ENCODE measurements at regions not wholly inside any gene's neighbourhood (a gene's known extent, or its start where the extent isn't known, plus 50 kb on each side); places are given as distances from the start of the nearest gene placed in this dataset.

DNA sequence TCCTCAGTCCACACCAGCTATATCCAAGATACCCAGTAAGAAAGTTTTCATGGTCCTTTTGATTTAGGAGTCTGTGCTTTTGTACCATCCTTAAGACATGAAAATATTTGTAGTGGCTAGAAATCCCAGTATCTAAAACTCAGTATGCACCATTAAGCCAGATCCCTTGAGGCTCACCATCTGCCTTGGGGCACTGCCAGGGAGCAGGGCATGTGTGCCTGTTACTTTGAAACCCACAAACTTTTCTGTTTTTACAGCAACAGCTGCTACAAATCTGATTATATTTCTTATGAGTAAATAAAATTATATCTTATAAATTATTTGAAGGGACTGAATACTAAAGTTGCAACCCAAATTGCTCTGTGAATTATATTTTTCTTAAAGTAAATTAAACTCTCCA, 290.5 kb upstream of the MANEA start:
- no peak for DNase-seq (ENCODE audit: insufficient read length, low spot score)
- TF ChIP-seq, protein P1, sequence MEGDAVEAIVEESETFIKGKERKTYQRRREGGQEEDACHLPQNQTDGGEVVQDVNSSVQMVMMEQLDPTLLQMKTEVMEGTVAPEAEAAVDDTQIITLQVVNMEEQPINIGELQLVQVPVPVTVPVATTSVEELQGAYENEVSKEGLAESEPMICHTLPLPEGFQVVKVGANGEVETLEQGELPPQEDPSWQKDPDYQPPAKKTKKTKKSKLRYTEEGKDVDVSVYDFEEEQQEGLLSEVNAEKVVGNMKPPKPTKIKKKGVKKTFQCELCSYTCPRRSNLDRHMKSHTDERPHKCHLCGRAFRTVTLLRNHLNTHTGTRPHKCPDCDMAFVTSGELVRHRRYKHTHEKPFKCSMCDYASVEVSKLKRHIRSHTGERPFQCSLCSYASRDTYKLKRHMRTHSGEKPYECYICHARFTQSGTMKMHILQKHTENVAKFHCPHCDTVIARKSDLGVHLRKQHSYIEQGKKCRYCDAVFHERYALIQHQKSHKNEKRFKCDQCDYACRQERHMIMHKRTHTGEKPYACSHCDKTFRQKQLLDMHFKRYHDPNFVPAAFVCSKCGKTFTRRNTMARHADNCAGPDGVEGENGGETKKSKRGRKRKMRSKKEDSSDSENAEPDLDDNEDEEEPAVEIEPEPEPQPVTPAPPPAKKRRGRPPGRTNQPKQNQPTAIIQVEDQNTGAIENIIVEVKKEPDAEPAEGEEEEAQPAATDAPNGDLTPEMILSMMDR (IDR thresholded peaks at IDR 0.05; ENCODE audit: insufficient read depth, missing control alignments): no peak
- FAIRE-seq: no peak

DNA sequence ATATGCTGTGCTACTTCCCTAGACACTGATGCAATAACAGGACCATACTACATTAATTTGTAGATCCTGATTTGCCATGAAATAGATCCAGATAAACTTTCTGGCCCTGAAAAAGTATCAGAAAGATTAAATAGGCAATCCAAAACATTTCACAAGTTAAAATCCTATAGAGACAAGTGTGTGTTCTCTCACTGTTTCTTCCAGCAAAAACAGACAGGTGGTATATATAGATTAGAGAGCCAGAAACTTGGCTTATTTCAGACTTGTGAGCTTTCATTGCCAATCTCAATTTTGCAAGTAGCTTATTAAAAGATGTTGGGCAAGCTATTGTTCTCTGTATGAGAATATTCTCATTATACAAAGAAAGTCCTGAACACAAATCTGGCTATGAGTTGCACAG, 289.1 kb upstream of the MANEA start:
- no peak for DNase-seq (ENCODE audit: insufficient read length, low spot score)
- TF ChIP-seq, protein P1 (IDR thresholded peaks at IDR 0.05; ENCODE audit: insufficient read depth, missing control alignments): no peak
- FAIRE-seq: no peak

DNA sequence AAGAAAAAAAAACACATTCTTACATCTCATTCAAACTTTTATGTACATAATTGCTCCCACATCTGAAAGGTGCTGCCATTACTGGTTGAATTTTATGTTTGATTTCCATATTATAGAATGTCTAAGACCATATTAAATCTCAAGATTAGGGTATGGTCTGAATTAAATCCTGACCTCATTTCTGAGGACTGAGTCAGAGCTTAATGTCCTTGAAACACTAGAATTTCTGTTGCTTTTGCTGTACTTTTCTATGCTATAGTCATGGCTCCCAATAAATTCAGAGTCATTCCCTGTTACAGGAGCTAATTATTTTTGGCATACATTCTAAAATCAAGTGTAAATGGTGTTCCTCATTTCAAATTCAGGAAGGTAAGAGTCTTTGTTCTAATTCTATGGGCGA, 285.3 kb upstream of the MANEA start:
- TF ChIP-seq, protein P1 (IDR thresholded peaks at IDR 0.05; ENCODE audit: insufficient read depth, missing control alignments): no peak
- no peak for FAIRE-seq
- no peak for DNase-seq (ENCODE audit: insufficient read length, low spot score)

DNA sequence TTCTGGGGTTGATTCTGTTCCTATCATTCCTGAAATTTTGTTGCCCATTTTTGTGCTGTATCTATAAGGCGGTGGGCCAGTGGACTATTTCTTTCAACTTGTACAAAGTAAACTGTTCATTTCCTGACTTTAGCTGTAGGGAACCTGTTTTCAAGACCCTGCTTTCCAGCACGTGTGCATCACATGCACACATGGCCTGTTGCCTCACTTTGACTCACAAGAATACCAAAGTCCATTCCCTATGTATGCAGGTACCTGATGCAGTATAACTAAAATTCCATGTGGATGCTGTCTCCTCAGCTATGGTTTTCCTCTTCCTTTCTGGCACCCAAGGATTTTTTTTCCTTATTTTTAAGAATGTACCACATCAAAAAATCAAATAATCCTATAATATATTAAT, 284.1 kb upstream of the MANEA start:
- TF ChIP-seq, protein P1 (IDR thresholded peaks at IDR 0.05; ENCODE audit: insufficient read depth, missing control alignments): no peak
- FAIRE-seq (no peak), DNase-seq (ENCODE audit: insufficient read length, low spot score) (no peak)

GRCh38 chr6:95294043-95294442, 283.3 kb upstream of the MANEA start:
- DNase-seq (ENCODE audit: insufficient read length, low spot score) (no peak), FAIRE-seq (no peak)
- TF ChIP-seq, protein P1 (IDR thresholded peaks at IDR 0.05; ENCODE audit: insufficient read depth, missing control alignments): no peak

GRCh38 chr6:95309545-95309944, 267.8 kb upstream of the MANEA start:
- TF ChIP-seq, protein P1 (IDR thresholded peaks at IDR 0.05; ENCODE audit: insufficient read depth, missing control alignments): no peak
- FAIRE-seq (no peak), DNase-seq (ENCODE audit: insufficient read length, low spot score) (no peak)

GRCh38 chr6:95318137-95318536, 259.2 kb upstream of the MANEA start:
- TF ChIP-seq, protein P1 (IDR thresholded peaks at IDR 0.05; ENCODE audit: insufficient read depth, missing control alignments): no peak
- no peak for FAIRE-seq

More at GRCh38 chr6:95318137-95318536, 259.2 kb upstream of the MANEA start:
- no peak for DNase-seq (ENCODE audit: insufficient read length, low spot score)
